ENCODE measurements at regions not wholly inside any gene's neighbourhood (a gene's known extent, or its start where the extent isn't known, plus 50 kb on each side); places are given as distances from the start of the nearest gene placed in this dataset.

- Mint-ChIP-seq H3K27ac (ENCODE audit: unreplicated experiment) (no peak overlapping the region), H3K27me3 (ENCODE audit: low read depth, unreplicated experiment) (no peaks in the 10 kb centered on the region), H3K4me3 (ENCODE audit: unreplicated experiment) (no peak overlapping the region), H3K9me3 (ENCODE audit: unreplicated experiment) (no peaks in the 10 kb centered on the region), H3K4me1 (ENCODE audit: low read depth, unreplicated experiment) (peaks cover 27% of the 10 kb centered on the region), H3K36me3 (ENCODE audit: low read depth, unreplicated experiment) (no peaks in the 10 kb centered on the region)
- DNase-seq (ENCODE audit: low read depth), result no peak
- no peak for TF ChIP-seq EZH2 (IDR thresholded peaks at IDR 0.05; ENCODE audit: insufficient read depth, low read length)
- TF ChIP-seq CTCF (IDR thresholded peaks at IDR 0.05; ENCODE audit: insufficient read depth, low read depth, low read length), result no peak
- Histone ChIP-seq H4K20me1 (ENCODE audit: insufficient read depth, low read length) (no peaks in the 10 kb centered on the region), H3K36me3 (ENCODE audit: insufficient read depth, low read length) (no peaks in the 10 kb centered on the region), H3K79me2 (ENCODE audit: insufficient read depth, low read length) (no peaks in the 10 kb centered on the region), H3K27me3 (ENCODE audit: insufficient read depth, low read length) (no peaks in the 10 kb centered on the region), H3K4me1 (ENCODE audit: insufficient read depth, low read length) (peaks cover 12% of the 10 kb centered on the region), H3K4me2 (ENCODE audit: low read length) (no peak overlapping the region), H3K4me3 (ENCODE audit: insufficient read depth, low read depth, low read length) (no peak overlapping the region), H3K9me3 (ENCODE audit: insufficient read depth, low read depth, low read length) (no peaks in the 10 kb centered on the region), H2AFZ (ENCODE audit: low read depth, low read length) (no peak overlapping the region), H3K9ac (ENCODE audit: low read length) (no peak overlapping the region), H3K27ac (ENCODE audit: low read depth, low read length) (no peak overlapping the region)
- FAIRE-seq, result no peak
These were observed 360.8 kb downstream of the GPATCH2 start for GRCh38 chr1:217270101-217270500.

- H3K4me2 ChIP-seq (ENCODE audit: low read length), result no peak overlapping the region
- H3K4me3 Mint-ChIP-seq (ENCODE audit: unreplicated experiment), result no peak overlapping the region
- no peaks in the 10 kb centered on the region for H3K36me3 Mint-ChIP-seq (ENCODE audit: low read depth, unreplicated experiment)
- H2AFZ ChIP-seq (ENCODE audit: low read depth, low read length), result no peak overlapping the region
- H3K27me3 Mint-ChIP-seq (ENCODE audit: low read depth, unreplicated experiment), result no peaks in the 10 kb centered on the region
- peaks cover 8% of the 10 kb centered on the region for H3K4me1 ChIP-seq (ENCODE audit: insufficient read depth, low read length)
- no peaks in the 10 kb centered on the region for H3K27me3 ChIP-seq (ENCODE audit: insufficient read depth, low read length)
- no peak overlapping the region for H3K9ac ChIP-seq (ENCODE audit: low read length)
- H3K4me3 ChIP-seq (ENCODE audit: insufficient read depth, low read depth, low read length), result no peak overlapping the region
- H4K20me1 ChIP-seq (ENCODE audit: insufficient read depth, low read length), result no peaks in the 10 kb centered on the region
- no peaks in the 10 kb centered on the region for H3K36me3 ChIP-seq (ENCODE audit: insufficient read depth, low read length)
- no peaks in the 10 kb centered on the region for H3K79me2 ChIP-seq (ENCODE audit: insufficient read depth, low read length)
- DNase-seq (ENCODE audit: low read depth), result no peak
- H3K4me1 Mint-ChIP-seq (ENCODE audit: low read depth, unreplicated experiment), result peaks cover 11% of the 10 kb centered on the region
- H3K9me3 Mint-ChIP-seq (ENCODE audit: unreplicated experiment), result no peaks in the 10 kb centered on the region
- no peaks in the 10 kb centered on the region for H3K9me3 ChIP-seq (ENCODE audit: insufficient read depth, low read depth, low read length)
- H3K27ac Mint-ChIP-seq (ENCODE audit: unreplicated experiment), result no peak overlapping the region
- no peak overlapping the region for H3K27ac ChIP-seq (ENCODE audit: low read depth, low read length)
- no peak for TF ChIP-seq CTCF (IDR thresholded peaks at IDR 0.05; ENCODE audit: insufficient read depth, low read depth, low read length)
- FAIRE-seq, result no peak
These were observed 362.8 kb downstream of the GPATCH2 start for GRCh38 chr1:217268058-217268457.

GRCh38 chr1:217261636-217262035 lies 369.3 kb downstream of the GPATCH2 start:
- no peak overlapping the region for H3K4me3 Mint-ChIP-seq (ENCODE audit: unreplicated experiment)
- Histone ChIP-seq H3K9ac (ENCODE audit: low read length) (no peak overlapping the region), H3K9me3 (ENCODE audit: insufficient read depth, low read depth, low read length) (no peaks in the 10 kb centered on the region), H4K20me1 (ENCODE audit: insufficient read depth, low read length) (no peaks in the 10 kb centered on the region), H3K27me3 (ENCODE audit: insufficient read depth, low read length) (no peaks in the 10 kb centered on the region), H3K4me1 (ENCODE audit: insufficient read depth, low read length) (no peaks in the 10 kb centered on the region), H3K27ac (ENCODE audit: low read depth, low read length) (no peak overlapping the region), H3K36me3 (ENCODE audit: insufficient read depth, low read length) (no peaks in the 10 kb centered on the region), H3K4me3 (ENCODE audit: insufficient read depth, low read depth, low read length) (no peak overlapping the region), H2AFZ (ENCODE audit: low read depth, low read length) (no peak overlapping the region), H3K79me2 (ENCODE audit: insufficient read depth, low read length) (no peaks in the 10 kb centered on the region), H3K4me2 (ENCODE audit: low read length) (no peak overlapping the region)
- FAIRE-seq, result no peak
- TF ChIP-seq EZH2 (IDR thresholded peaks at IDR 0.05; ENCODE audit: insufficient read depth, low read length), result no peak
- no peak for TF ChIP-seq CTCF (IDR thresholded peaks at IDR 0.05; ENCODE audit: insufficient read depth, low read depth, low read length)
- no peaks in the 10 kb centered on the region for H3K9me3 Mint-ChIP-seq (ENCODE audit: unreplicated experiment)
- no peaks in the 10 kb centered on the region for H3K4me1 Mint-ChIP-seq (ENCODE audit: low read depth, unreplicated experiment)
- no peak overlapping the region for H3K27ac Mint-ChIP-seq (ENCODE audit: unreplicated experiment)
- no peaks in the 10 kb centered on the region for H3K27me3 Mint-ChIP-seq (ENCODE audit: low read depth, unreplicated experiment)
- DNase-seq (ENCODE audit: low read depth), result no peak
- no peaks in the 10 kb centered on the region for H3K36me3 Mint-ChIP-seq (ENCODE audit: low read depth, unreplicated experiment)
